ENCODE measurements at regions not wholly inside any gene's neighbourhood (a gene's known extent, or its start where the extent isn't known, plus 50 kb on each side); places are given as distances from the start of the nearest gene placed in this dataset.

DNA sequence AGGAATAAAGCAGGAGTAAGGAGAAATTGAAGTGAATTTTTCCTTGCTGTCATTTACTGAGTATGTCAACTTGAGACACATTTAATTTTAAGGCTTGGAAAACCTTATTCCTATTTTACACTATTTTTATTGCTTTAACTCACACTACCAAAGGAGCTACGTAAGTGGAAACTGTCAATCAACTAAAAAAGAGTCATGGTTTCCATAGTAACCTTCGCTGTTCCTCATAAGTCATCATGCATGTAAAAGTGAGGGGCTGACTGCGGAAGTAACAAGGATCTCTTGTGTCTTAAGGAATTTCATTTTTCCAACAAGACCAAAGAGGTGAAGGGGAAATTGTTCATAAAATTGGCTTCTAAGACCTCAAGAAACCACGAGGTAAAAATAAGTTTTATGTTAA lies 516.2 kb upstream of the CA10 start:
- Histone ChIP-seq H3K27ac (ENCODE audit: low read depth, low read length, severe bottlenecking) (no peak overlapping the region), H3K4me3 (ENCODE audit: extremely low read depth, insufficient read depth, low read length, poor library complexity, severe bottlenecking) (no peak overlapping the region), H3K9me3 (ENCODE audit: control insufficient read depth, low read length) (peaks cover 10% of the 10 kb centered on the region), H3K36me3 (ENCODE audit: control insufficient read depth, insufficient read depth, low read length) (no peaks in the 10 kb centered on the region), H3K4me1 (ENCODE audit: control insufficient read depth, insufficient read depth, low read length, poor library complexity, severe bottlenecking) (no peaks in the 10 kb centered on the region)
- WGBS, 2 experiments (ENCODE audit: insufficient coverage in 2 of 2), result 93% methylated on average over 2 of the region's 4 CpGs; no CpG with 5 or more reads in 1 of the 2 experiments

DNA sequence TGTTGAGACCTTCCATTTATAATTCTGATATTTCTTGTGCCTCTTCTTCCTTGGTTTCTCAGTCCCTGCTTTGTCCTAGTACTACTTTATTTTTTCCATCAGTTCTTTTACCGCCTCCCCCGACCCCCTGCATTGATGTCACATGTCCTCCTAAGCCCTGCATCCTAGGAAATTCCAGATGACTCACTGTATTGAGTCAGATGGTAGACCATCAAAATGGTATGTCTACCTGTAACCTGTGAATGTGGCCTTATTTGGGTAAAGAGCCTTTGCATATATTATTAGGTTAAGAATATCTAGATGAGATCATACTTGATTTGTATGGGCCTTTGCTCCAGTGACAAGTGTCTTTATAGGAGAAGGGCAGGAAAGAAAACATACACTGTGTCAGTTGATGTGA lies 515.3 kb upstream of the CA10 start:
- Histone ChIP-seq H3K36me3 (ENCODE audit: control insufficient read depth, insufficient read depth, low read length) (no peaks in the 10 kb centered on the region), H3K9me3 (ENCODE audit: control insufficient read depth, low read length) (peaks cover 14% of the 10 kb centered on the region), H3K4me3 (ENCODE audit: extremely low read depth, insufficient read depth, low read length, poor library complexity, severe bottlenecking) (no peak overlapping the region), H3K27ac (ENCODE audit: low read depth, low read length, severe bottlenecking) (no peak overlapping the region), H3K4me1 (ENCODE audit: control insufficient read depth, insufficient read depth, low read length, poor library complexity, severe bottlenecking) (no peaks in the 10 kb centered on the region)
- no CpG with 5 or more reads among the region's 2 CpGs for WGBS, 2 experiments (ENCODE audit: insufficient coverage in 2 of 2)

DNA sequence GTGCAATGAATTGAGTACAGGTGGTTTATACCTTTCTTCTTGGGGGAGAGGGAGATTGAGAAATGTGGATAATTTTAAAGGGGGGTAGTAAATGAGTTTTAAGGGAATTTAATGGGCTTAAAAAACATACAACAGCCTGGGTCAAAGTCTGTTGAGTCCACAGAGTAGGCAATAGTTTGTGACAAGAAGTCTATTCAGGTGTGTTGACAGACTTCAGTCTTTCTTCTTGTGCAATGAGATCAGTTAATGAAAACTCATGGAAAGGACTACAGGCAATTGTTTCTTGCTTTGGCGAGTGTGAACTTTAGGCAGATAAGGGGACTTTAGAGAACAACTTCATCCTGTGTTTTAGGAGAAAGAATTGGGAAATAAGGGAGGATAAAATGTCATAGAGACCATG lies 507.8 kb upstream of the CA10 start:
- Histone ChIP-seq H3K36me3 (ENCODE audit: control insufficient read depth, insufficient read depth, low read length) (no peaks in the 10 kb centered on the region), H3K27ac (ENCODE audit: low read depth, low read length, severe bottlenecking) (no peak overlapping the region), H3K4me1 (ENCODE audit: control insufficient read depth, insufficient read depth, low read length, poor library complexity, severe bottlenecking) (no peaks in the 10 kb centered on the region), H3K9me3 (ENCODE audit: control insufficient read depth, low read length) (peaks cover 32% of the 10 kb centered on the region), H3K4me3 (ENCODE audit: extremely low read depth, insufficient read depth, low read length, poor library complexity, severe bottlenecking) (no peak overlapping the region)
- 83% methylated on average over 1 of the region's 1 CpG; no CpG with 5 or more reads in 1 of the 2 experiments for WGBS, 2 experiments (ENCODE audit: insufficient coverage in 2 of 2)

DNA sequence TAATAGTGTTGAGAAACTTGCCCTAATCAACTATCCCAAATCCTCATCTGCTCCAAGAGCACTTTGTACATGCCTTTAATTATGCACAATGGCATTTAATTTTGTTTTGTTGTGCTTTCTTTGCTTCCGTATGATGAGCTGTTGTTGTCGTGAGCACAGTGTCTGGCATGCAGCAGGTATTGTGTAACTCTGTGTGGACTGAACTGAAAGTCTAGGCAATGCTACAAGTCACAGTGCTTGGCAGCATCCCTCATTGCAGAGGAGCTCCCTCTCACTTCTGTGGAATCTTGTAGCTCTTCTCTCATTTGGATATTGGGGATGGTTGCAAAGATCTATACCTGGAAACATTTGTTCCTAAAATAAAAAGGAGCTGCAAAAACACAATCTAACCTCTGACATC lies 502.2 kb upstream of the CA10 start:
- Histone ChIP-seq H3K36me3 (ENCODE audit: control insufficient read depth, insufficient read depth, low read length) (no peaks in the 10 kb centered on the region), H3K4me3 (ENCODE audit: extremely low read depth, insufficient read depth, low read length, poor library complexity, severe bottlenecking) (no peak overlapping the region), H3K9me3 (ENCODE audit: control insufficient read depth, low read length) (peaks cover 16% of the 10 kb centered on the region), H3K27ac (ENCODE audit: low read depth, low read length, severe bottlenecking) (no peak overlapping the region), H3K4me1 (ENCODE audit: control insufficient read depth, insufficient read depth, low read length, poor library complexity, severe bottlenecking) (no peaks in the 10 kb centered on the region)
- 100% methylated on average over 2 of the region's 2 CpGs; no CpG with 5 or more reads in 1 of the 2 experiments for WGBS, 2 experiments (ENCODE audit: insufficient coverage in 2 of 2)

DNA sequence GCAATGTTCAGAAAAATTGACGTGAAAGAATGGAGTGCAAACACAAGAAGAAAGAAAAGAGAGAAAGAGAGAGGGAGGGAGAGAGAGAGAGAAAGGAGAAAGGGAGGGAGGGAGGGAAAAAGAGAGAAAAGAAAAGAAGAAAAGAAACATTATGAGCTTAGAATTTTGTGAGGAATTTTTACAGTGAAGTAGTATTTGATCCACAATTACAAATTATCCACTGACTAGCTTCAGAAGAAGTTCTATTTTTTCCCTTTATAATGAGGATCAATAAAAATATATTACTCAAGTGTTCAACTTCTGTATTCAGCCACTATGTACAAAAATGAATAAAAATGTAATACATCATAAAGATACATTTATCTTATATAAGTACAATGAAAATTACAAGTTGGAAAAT lies 494.5 kb upstream of the CA10 start:
- Histone ChIP-seq H3K4me3 (ENCODE audit: extremely low read depth, insufficient read depth, low read length, poor library complexity, severe bottlenecking) (no peak overlapping the region), H3K4me1 (ENCODE audit: control insufficient read depth, insufficient read depth, low read length, poor library complexity, severe bottlenecking) (no peaks in the 10 kb centered on the region), H3K27ac (ENCODE audit: low read depth, low read length, severe bottlenecking) (no peak overlapping the region), H3K9me3 (ENCODE audit: control insufficient read depth, low read length) (peaks cover 13% of the 10 kb centered on the region), H3K36me3 (ENCODE audit: control insufficient read depth, insufficient read depth, low read length) (no peaks in the 10 kb centered on the region)
- WGBS, 2 experiments (ENCODE audit: insufficient coverage in 2 of 2), result 50 to 64% methylated on average over 1 of the region's 1 CpG

DNA sequence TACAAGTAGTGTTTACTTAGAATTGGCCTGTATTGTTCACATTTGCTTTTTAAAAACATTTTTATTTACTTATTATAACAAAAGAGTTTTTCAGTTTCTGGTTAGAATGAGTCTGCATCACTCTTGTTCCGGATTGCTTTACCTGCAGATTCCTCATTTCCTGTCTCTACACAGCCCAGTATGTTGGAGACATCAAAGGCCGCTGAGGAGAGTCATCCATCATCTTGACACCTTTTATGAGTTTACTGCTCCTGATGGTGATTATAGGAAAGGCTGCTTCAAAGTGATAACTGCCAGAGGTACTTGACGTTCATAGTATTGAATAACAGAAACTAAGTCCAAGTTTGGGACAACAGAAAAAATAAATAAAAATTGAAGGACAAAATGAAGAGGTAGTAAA lies 490.5 kb upstream of the CA10 start:
- peaks cover 13% of the 10 kb centered on the region for H3K9me3 ChIP-seq (ENCODE audit: control insufficient read depth, low read length)
- H3K27ac ChIP-seq (ENCODE audit: low read depth, low read length, severe bottlenecking), result no peak overlapping the region
- no peaks in the 10 kb centered on the region for H3K36me3 ChIP-seq (ENCODE audit: control insufficient read depth, insufficient read depth, low read length)
- WGBS, 2 experiments (ENCODE audit: insufficient coverage in 2 of 2), result 64% methylated on average over 1 of the region's 3 CpGs; no CpG with 5 or more reads in 1 of the 2 experiments
- H3K4me3 ChIP-seq (ENCODE audit: extremely low read depth, insufficient read depth, low read length, poor library complexity, severe bottlenecking), result no peak overlapping the region
- no peaks in the 10 kb centered on the region for H3K4me1 ChIP-seq (ENCODE audit: control insufficient read depth, insufficient read depth, low read length, poor library complexity, severe bottlenecking)

DNA sequence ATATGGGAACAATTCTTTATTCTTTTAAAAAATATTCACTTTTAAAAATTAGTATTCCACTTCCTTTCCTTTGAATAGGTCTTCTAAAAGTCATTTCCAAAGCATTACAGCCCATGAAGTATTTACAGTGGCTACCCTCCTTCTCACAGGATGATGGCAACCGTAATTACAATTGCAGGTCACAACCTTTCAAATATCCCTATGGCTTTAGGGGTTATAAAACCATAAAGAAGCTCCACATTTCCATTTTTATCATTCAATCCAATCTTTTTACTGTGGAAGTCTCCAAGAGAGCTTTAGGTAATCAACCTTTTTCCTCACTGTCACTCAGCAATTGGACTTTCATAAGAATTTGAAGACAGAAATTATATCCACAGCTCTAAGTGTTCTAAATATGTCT lies 488.9 kb upstream of the CA10 start:
- Histone ChIP-seq H3K4me3 (ENCODE audit: extremely low read depth, insufficient read depth, low read length, poor library complexity, severe bottlenecking) (no peak overlapping the region), H3K4me1 (ENCODE audit: control insufficient read depth, insufficient read depth, low read length, poor library complexity, severe bottlenecking) (no peaks in the 10 kb centered on the region), H3K36me3 (ENCODE audit: control insufficient read depth, insufficient read depth, low read length) (no peaks in the 10 kb centered on the region), H3K9me3 (ENCODE audit: control insufficient read depth, low read length) (peaks cover 13% of the 10 kb centered on the region), H3K27ac (ENCODE audit: low read depth, low read length, severe bottlenecking) (no peak overlapping the region)
- 38 to 83% methylated on average over 1 of the region's 1 CpG for WGBS, 2 experiments (ENCODE audit: insufficient coverage in 2 of 2)

DNA sequence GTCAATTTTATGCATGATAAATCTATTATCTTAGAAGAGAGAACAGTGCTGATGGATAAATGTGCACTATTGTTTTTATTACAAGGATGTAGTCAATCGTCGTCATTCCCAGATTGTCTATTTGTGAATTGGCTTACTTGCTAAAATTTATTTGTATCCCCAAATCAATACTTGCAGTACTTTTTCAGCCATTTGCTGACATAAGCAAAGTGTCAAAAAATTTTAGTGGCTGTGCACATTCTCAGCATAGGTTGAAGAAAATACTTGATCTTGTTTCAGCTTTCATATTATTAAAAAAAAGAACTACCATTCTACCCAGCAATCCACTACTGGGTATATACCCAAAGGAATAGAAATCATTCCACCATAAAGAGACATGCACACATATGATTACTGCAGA lies 477.9 kb upstream of the CA10 start:
- Histone ChIP-seq H3K4me1 (ENCODE audit: control insufficient read depth, insufficient read depth, low read length, poor library complexity, severe bottlenecking) (no peaks in the 10 kb centered on the region), H3K4me3 (ENCODE audit: extremely low read depth, insufficient read depth, low read length, poor library complexity, severe bottlenecking) (no peak overlapping the region), H3K9me3 (ENCODE audit: control insufficient read depth, low read length) (peaks cover 14% of the 10 kb centered on the region), H3K36me3 (ENCODE audit: control insufficient read depth, insufficient read depth, low read length) (no peaks in the 10 kb centered on the region), H3K27ac (ENCODE audit: low read depth, low read length, severe bottlenecking) (no peak overlapping the region)
- no CpG with 5 or more reads among the region's 2 CpGs for WGBS, 2 experiments (ENCODE audit: insufficient coverage in 2 of 2)

DNA sequence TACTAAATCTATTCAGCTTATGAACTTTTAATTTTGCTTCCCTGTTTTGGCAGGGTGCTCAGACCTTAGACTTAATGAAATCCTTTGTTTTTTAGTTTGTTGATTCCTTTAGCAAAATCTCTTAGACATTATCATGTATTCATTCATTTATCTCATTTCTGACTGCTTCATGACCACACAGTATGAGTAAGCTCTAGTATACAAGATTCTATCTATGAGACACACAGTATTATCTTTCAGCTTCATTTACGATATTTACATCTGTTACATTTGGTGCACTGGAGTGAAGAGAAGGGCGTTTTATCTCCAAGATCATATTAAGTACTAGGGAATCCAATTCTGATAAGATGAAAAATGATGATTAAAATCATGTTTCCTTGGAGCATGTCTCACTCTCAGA lies 448.1 kb upstream of the CA10 start:
- H3K4me3 ChIP-seq (ENCODE audit: extremely low read depth, insufficient read depth, low read length, poor library complexity, severe bottlenecking), result no peak overlapping the region
- no peak overlapping the region for H3K27ac ChIP-seq (ENCODE audit: low read depth, low read length, severe bottlenecking)

DNA sequence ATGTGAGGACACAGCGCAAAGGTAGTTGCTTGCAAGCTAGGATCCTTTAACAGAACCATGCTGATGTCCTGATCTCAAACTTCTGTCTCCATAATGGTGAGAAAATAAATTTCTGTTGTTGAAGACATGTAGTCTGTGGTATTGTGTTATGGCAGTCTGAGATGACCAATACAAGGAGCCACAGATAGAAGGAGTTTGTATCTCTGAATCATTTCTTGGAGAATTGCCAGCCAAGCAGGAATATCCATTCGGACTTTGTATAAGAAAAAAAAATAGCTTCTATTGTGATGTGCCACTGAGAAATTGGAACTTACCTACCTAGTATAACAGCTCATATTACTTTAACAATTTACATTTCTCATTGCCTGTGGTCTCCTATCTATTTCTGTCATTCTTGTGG lies 447.6 kb upstream of the CA10 start:
- Histone ChIP-seq H3K9me3 (ENCODE audit: control insufficient read depth, low read length) (no peaks in the 10 kb centered on the region), H3K36me3 (ENCODE audit: control insufficient read depth, insufficient read depth, low read length) (no peaks in the 10 kb centered on the region), H3K4me1 (ENCODE audit: control insufficient read depth, insufficient read depth, low read length, poor library complexity, severe bottlenecking) (no peaks in the 10 kb centered on the region), H3K27ac (ENCODE audit: low read depth, low read length, severe bottlenecking) (no peak overlapping the region), H3K4me3 (ENCODE audit: extremely low read depth, insufficient read depth, low read length, poor library complexity, severe bottlenecking) (no peak overlapping the region)
- WGBS, 2 experiments (ENCODE audit: insufficient coverage in 2 of 2), result no CpG with 5 or more reads among the region's 2 CpGs

More for the DNA sequence above, 448.1 kb upstream of the CA10 start:
- WGBS, 2 experiments (ENCODE audit: insufficient coverage in 2 of 2), result no CpG with 5 or more reads among the region's 2 CpGs
- Histone ChIP-seq H3K9me3 (ENCODE audit: control insufficient read depth, low read length) (no peaks in the 10 kb centered on the region), H3K36me3 (ENCODE audit: control insufficient read depth, insufficient read depth, low read length) (no peaks in the 10 kb centered on the region), H3K4me1 (ENCODE audit: control insufficient read depth, insufficient read depth, low read length, poor library complexity, severe bottlenecking) (no peaks in the 10 kb centered on the region)

DNA sequence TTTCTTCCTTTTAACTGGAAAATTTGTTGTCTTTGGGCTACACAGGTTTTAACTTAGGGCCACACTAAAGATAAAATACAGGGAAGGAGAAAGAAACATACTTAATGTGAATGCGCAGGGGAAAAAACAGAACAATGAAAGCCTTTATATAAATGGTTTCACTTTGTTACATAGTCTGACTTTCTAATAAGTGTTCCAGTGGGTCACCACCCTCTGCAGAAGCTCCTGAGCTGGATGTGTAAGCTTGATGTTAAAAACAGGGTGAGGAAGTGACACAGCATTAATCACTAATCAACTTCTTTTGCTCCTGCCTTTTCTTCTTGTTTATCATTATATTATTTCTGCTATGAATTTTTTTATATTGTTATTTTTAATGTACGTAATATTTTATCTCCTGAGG lies 445.6 kb upstream of the CA10 start:
- WGBS, 2 experiments (ENCODE audit: insufficient coverage in 2 of 2), result no CpG with 5 or more reads among the region's 2 CpGs
- H3K9me3 ChIP-seq (ENCODE audit: control insufficient read depth, low read length), result no peaks in the 10 kb centered on the region
- H3K4me3 ChIP-seq (ENCODE audit: extremely low read depth, insufficient read depth, low read length, poor library complexity, severe bottlenecking), result no peak overlapping the region
- H3K27ac ChIP-seq (ENCODE audit: low read depth, low read length, severe bottlenecking), result no peak overlapping the region
- H3K36me3 ChIP-seq (ENCODE audit: control insufficient read depth, insufficient read depth, low read length), result no peaks in the 10 kb centered on the region
- H3K4me1 ChIP-seq (ENCODE audit: control insufficient read depth, insufficient read depth, low read length, poor library complexity, severe bottlenecking), result no peaks in the 10 kb centered on the region
